Kidney (tissue), 13 donors: ENCODE measurements at regions not wholly inside any gene's neighbourhood (a gene's known extent, or its start where the extent isn't known, plus 50 kb on each side); places are given as distances from the start of the nearest gene placed in this dataset.
"Not testable (repeated sequence)": the region's sequence is repeated elsewhere in the genome, so short reads cannot be mapped to it uniquely, and the experiment has no call there.

Source experiments
- DNase-seq, 5 donors: peaks; one replicate each; pipeline ENCODE4 v3.0.0-alpha.2; 2013 to 2020
- FAIRE-seq: peaks from 2 replicates; lab custom pipeline; 2012; peaks lifted over from hg19 to GRCh38; lab: Jason Lieb, UNC
- H3K27ac ChIP-seq, 2 donors: one replicate each; pipeline ENCODE4 v1.7.0; 2013; ENCODE audit warnings: low read depth in 2 of 2, low read length in 2 of 2, inconsistent platforms in 1 of 2
- H3K27me3 ChIP-seq: one replicate; pipeline ENCODE4 v1.7.1; 2013; ENCODE audit warnings: low read length, inconsistent platforms; ENCODE audit not compliant: control insufficient read depth, insufficient read depth
- H3K36me3 ChIP-seq, 3 donors: one replicate each; pipeline versions ENCODE4 v1.7.0 to v1.7.1; 2013; ENCODE audit warnings: low read length in 3 of 3, control low read depth in 1 of 3, inconsistent platforms in 1 of 3; ENCODE audit not compliant: insufficient read depth in 3 of 3, control insufficient read depth in 2 of 3
- H3K4me1 ChIP-seq, 3 donors: one replicate each; pipeline versions ENCODE4 v1.7.0 to v1.7.1; 2013; ENCODE audit warnings: low read length in 3 of 3, inconsistent platforms in 1 of 3, low read depth in 1 of 3; ENCODE audit not compliant: control insufficient read depth in 2 of 3, insufficient read depth in 2 of 3
- H3K4me3 ChIP-seq, 3 donors: one replicate each; pipeline versions ENCODE4 v1.7.0 to v1.8.1; 2013; ENCODE audit warnings: low read length in 3 of 3, control low read depth in 1 of 3, inconsistent platforms in 1 of 3
- H3K9ac ChIP-seq, 3 donors: one replicate each; pipeline versions ENCODE4 v1.7.0 to v1.7.1; 2013; ENCODE audit warnings: low read length in 3 of 3, control low read depth in 1 of 3, inconsistent platforms in 1 of 3
- H3K9me3 ChIP-seq, 3 donors: one replicate each; pipeline versions ENCODE4 v1.7.0 to v1.7.1; 2013; ENCODE audit warnings: low read length in 3 of 3, control low read depth in 1 of 3, inconsistent platforms in 1 of 3; ENCODE audit not compliant: control insufficient read depth in 2 of 3, insufficient read depth in 1 of 3
- intact Hi-C: fragments of 100-400 bp; cut with DNase I; formaldehyde crosslinking; loops from one replicate; pipeline ENCODE4 v1.11.1; 2022
- TF ChIP-seq, protein P1 (sequence below): IDR thresholded peaks from 3 replicates; pipeline ENCODE4 v1.5.1; 2012; ENCODE audit warnings: mild to moderate bottlenecking, moderate library complexity, borderline replicate concordance; ENCODE audit not compliant: insufficient read depth; ENCODE audit errors: extremely low read depth
- donor health status: control.
- donor health status: control.
- donor health status: control.
- donor health status: control.
- donor health status: control.
- donor health status: DM: yes; HTN: yes; CAD: no.
- donor health status: Normal renal cell carcinoma (clear cell type).

DNA sequence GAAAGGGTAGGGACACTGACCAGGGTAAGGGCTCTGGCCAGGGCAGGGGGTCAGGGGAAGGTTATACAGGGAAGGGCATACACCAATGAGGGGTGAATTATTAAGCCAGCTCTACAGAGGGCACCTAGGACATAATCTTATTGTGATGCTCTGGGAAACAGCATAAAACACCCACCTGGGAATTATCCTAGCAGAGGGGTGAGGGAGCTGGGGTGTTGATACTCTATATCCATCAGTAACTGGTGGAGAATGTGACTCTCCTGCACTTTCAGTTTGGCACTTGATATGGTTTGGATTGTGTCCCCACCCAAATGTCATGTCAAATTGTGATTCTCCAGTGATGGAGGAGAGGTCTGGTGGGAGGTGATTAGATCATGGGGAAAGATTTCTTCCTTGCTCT lies 291.2 kb downstream of the ASMT start:
- DNase-seq (no peak), FAIRE-seq (no peak)
- no peaks in the 10 kb centered on the region for H3K27me3 ChIP-seq
- no peak overlapping the region for H3K4me3 ChIP-seq
- no peak overlapping the region for H3K27ac ChIP-seq
- no peak overlapping the region for H3K9ac ChIP-seq
- H3K9me3 ChIP-seq, result peaks cover 0 to 9% (median 3%) of the 10 kb centered on the region in 3 donors
- intact Hi-C loops, result no loop called here
- TF ChIP-seq, protein P1, sequence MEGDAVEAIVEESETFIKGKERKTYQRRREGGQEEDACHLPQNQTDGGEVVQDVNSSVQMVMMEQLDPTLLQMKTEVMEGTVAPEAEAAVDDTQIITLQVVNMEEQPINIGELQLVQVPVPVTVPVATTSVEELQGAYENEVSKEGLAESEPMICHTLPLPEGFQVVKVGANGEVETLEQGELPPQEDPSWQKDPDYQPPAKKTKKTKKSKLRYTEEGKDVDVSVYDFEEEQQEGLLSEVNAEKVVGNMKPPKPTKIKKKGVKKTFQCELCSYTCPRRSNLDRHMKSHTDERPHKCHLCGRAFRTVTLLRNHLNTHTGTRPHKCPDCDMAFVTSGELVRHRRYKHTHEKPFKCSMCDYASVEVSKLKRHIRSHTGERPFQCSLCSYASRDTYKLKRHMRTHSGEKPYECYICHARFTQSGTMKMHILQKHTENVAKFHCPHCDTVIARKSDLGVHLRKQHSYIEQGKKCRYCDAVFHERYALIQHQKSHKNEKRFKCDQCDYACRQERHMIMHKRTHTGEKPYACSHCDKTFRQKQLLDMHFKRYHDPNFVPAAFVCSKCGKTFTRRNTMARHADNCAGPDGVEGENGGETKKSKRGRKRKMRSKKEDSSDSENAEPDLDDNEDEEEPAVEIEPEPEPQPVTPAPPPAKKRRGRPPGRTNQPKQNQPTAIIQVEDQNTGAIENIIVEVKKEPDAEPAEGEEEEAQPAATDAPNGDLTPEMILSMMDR, result no peak
- H3K36me3 ChIP-seq, result peaks cover 0 to 2% (median 0%) of the 10 kb centered on the region in 3 donors
- H3K4me1 ChIP-seq, result no peaks in the 10 kb centered on the region

DNA sequence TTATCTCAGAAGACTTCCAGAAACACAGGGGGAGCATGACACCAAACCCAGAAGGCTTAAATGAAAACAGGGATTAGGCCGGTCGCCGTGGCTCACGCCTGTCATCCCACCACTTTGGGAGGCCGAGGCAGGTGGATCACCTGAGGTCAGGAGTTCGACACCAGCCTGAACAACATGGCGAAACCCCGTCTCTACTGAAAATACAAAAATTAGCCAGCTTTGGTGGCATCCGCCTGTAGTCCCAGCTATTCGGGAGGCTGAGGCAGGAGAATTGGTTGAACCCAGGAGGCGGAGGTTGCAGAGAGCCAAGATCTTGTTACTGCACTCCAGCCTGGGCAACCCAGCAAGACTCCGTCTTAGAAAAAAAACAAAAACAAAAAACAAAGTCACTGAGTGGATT lies 294.1 kb downstream of the ASMT start:
- H3K4me1 ChIP-seq, H3K4me3 ChIP-seq: not testable (repeated sequence)

GRCh38 chrX:1909419-1910206 lies 294.8 kb downstream of the ASMT start:
- H3K4me1 ChIP-seq, result no peaks in the 10 kb centered on the region
- intact Hi-C loops, result no loop called here
- TF ChIP-seq, protein P1, result no peak
- H3K36me3 ChIP-seq, result no peaks in the 10 kb centered on the region
- FAIRE-seq (no peak), DNase-seq (peak in 1 of 5 donors; percentile 13)
- no peak overlapping the region for H3K9ac ChIP-seq
- peaks cover 0 to 13% (median 0%) of the 10 kb centered on the region in 3 donors for H3K9me3 ChIP-seq
- H3K27ac ChIP-seq, result no peak overlapping the region
- no peaks in the 10 kb centered on the region for H3K27me3 ChIP-seq
- H3K4me3 ChIP-seq, result no peak overlapping the region

More for the DNA sequence above, 294.1 kb downstream of the ASMT start:
- H3K27me3 ChIP-seq, H3K9ac ChIP-seq, DNase-seq, H3K36me3 ChIP-seq, FAIRE-seq, intact Hi-C loops, H3K27ac ChIP-seq: not testable (repeated sequence)
- H3K9me3 ChIP-seq, result peaks cover 0 to 13% (median 3%) of the 10 kb centered on the region in 3 donors

DNA sequence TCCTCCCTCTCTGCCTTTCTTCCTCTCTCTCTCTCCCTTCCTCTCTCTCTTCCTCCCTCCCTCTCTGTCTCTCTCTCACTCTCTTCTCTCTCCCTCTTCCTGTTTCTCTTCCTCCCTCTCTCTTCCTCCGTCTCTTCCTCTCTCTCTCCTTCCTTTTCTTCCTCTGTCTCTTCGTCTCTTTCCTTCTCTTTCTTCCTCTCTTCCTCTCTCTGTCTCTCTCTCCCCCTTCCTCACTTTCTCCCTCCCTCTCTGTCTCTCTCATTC lies 295.3 kb downstream of the ASMT start:
- Histone ChIP-seq H3K4me1 (no peaks in the 10 kb centered on the region), H3K27ac (no peak overlapping the region), H3K9ac (no peak overlapping the region), H3K4me3 (no peak overlapping the region), H3K9me3 (peaks cover 0 to 13% (median 0%) of the 10 kb centered on the region in 3 donors), H3K36me3 (no peaks in the 10 kb centered on the region), H3K27me3 (no peaks in the 10 kb centered on the region)
- no peak for DNase-seq
- TF ChIP-seq, protein P1, result no peak
- no peak for FAIRE-seq
- intact Hi-C loops, result no loop called here
